OCI-LY7 (cell line): ENCODE measurements at regions not wholly inside any gene's neighbourhood (a gene's known extent, or its start where the extent isn't known, plus 50 kb on each side); places are given as distances from the start of the nearest gene placed in this dataset.

Experiments used
- EZH2phosphoT487 ChIP-seq: fragments of 200-600 bp; sonication (generic); IDR thresholded peaks from 2 replicates; pipeline ENCODE4 v1.6.1; 2018; ENCODE audit warnings: low read depth, borderline replicate concordance, mild to moderate bottlenecking, mixed run types, antibody characterized with exemption, low read length, moderate library complexity, mixed read lengths
- TF ChIP-seq, protein P1 (sequence below): fragments of 200-600 bp; sonication (generic); conservative IDR thresholded peaks from 2 replicates; pipeline ENCODE4 v1.5.1; 2014; ENCODE audit warnings: mild to moderate bottlenecking, antibody characterized with exemption, low read length, moderate library complexity, mixed read lengths

DNA sequence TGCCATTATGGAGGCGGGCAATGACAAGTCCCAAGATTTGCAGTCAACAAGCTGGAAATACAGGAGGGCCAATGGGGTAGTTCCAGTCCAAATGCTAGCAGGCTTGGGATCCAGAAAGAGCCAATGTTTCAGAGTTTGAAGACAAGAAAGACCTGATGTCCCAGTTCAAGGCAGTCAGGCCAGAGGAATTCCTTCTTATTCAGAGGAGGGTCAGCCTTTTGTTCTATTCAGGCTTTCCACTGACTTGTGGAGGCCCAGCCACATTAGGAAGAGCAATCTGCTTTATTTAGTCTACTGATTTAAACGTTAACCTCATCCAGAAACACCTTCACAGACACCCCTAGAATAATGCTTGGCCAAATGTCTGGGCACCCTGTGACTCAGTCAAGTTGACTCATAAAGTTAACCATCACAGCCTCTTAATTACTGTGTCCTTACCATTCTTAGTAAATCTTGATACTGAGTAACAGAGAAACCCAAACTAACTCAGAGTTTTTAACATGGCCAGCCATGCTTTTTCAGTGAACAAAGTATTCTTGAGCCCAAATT is 50.9 kb upstream of the NPHP3 start:
- TF ChIP-seq, protein P1, sequence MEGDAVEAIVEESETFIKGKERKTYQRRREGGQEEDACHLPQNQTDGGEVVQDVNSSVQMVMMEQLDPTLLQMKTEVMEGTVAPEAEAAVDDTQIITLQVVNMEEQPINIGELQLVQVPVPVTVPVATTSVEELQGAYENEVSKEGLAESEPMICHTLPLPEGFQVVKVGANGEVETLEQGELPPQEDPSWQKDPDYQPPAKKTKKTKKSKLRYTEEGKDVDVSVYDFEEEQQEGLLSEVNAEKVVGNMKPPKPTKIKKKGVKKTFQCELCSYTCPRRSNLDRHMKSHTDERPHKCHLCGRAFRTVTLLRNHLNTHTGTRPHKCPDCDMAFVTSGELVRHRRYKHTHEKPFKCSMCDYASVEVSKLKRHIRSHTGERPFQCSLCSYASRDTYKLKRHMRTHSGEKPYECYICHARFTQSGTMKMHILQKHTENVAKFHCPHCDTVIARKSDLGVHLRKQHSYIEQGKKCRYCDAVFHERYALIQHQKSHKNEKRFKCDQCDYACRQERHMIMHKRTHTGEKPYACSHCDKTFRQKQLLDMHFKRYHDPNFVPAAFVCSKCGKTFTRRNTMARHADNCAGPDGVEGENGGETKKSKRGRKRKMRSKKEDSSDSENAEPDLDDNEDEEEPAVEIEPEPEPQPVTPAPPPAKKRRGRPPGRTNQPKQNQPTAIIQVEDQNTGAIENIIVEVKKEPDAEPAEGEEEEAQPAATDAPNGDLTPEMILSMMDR = no peak
- TF ChIP-seq EZH2phosphoT487 = no peak
